GM10248 (cell line): ENCODE measurements at regions not wholly inside any gene's neighbourhood (a gene's known extent, or its start where the extent isn't known, plus 50 kb on each side); places are given as distances from the start of the nearest gene placed in this dataset.

Source experiments
- CTCF ChIA-PET: fragments of 300-600 bp; sonication (Branson Sonifier 250); formaldehyde crosslinking; extraction: SDS; loops from one replicate; lab custom pipeline; 2021; ENCODE audit warnings: antibody characterized with exemption; lab: Yijun Ruan, JAX
- POLR2A ChIA-PET: fragments of 350-650 bp; sonication (Branson Sonifier 250); formaldehyde crosslinking; extraction: SDS; loops from one replicate; lab custom pipeline; 2020; ENCODE audit warnings: antibody characterized with exemption; lab: Yijun Ruan, JAX
- DNase-seq: peaks from one replicate; pipeline ENCODE4 v3.0.0; 2012; ENCODE audit errors: extremely low spot score
- TF ChIP-seq, protein P1 (sequence below): IDR thresholded peaks from 2 replicates; pipeline ENCODE4 v1.5.1; 2012; ENCODE audit warnings: mild to moderate bottlenecking, low read depth; ENCODE audit errors: extremely low read depth, missing control alignments, control extremely low read depth

DNA sequence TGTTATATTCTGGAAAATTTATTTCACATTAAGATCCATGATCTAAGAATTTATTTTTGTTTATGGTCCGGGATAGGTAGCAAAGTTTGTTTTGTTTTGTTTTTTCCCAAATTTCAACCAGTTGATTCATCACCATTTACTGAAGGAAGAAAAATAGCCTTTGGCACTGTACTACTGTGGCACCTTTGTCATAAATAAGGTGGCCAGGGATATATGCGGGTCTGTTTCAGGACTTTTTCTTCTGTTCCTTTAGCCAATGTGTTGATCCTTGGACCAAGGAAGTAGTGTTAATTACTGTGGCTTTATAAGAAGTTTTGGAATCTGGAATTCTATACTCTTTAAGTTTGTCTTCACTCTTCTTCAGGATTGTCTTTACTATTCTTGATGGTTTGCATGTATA, 171.7 kb downstream of the FAXC start:
- DNase-seq = no peak
- ChIA-PET POLR2A (no interaction called here), CTCF (no interaction called here)
- TF ChIP-seq, protein P1, sequence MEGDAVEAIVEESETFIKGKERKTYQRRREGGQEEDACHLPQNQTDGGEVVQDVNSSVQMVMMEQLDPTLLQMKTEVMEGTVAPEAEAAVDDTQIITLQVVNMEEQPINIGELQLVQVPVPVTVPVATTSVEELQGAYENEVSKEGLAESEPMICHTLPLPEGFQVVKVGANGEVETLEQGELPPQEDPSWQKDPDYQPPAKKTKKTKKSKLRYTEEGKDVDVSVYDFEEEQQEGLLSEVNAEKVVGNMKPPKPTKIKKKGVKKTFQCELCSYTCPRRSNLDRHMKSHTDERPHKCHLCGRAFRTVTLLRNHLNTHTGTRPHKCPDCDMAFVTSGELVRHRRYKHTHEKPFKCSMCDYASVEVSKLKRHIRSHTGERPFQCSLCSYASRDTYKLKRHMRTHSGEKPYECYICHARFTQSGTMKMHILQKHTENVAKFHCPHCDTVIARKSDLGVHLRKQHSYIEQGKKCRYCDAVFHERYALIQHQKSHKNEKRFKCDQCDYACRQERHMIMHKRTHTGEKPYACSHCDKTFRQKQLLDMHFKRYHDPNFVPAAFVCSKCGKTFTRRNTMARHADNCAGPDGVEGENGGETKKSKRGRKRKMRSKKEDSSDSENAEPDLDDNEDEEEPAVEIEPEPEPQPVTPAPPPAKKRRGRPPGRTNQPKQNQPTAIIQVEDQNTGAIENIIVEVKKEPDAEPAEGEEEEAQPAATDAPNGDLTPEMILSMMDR = no peak

GRCh38 chr6:99165838-99166237, 183.6 kb downstream of the FAXC start:
- ChIA-PET CTCF (interaction anchor here (1.1 to 3.0 kb wide), 4 partner anchors 10 to 14 kb away, joined by 3 to 15 read pairs (median 4); no protein-coding TSS in a partner anchor), POLR2A (no interaction called here)
- no peak for DNase-seq
- TF ChIP-seq, protein P1 = no peak

DNA sequence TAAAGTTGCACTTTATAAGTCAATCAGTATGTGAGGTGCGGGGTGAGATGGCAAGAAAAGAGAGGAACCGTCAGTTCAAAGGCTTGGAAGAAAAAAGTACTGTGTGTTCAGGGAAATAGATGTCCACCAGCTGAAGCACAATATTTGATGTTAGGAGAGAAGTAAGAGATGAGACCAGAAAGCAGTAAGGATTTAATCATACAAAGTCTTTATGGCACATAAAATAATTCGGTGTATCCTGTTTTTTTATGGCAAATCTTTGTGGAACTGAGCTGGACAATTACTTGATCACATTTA, 197.2 kb downstream of the FAXC start:
- CTCF ChIA-PET = interaction anchor here (0.7 to 15.7 kb wide), 18 partner anchors 8 to 106 kb away, joined by 3 to 145 read pairs (median 5); no protein-coding TSS in a partner anchor
- no peak for DNase-seq
- POLR2A ChIA-PET = no interaction called here
- TF ChIP-seq, protein P1 = no peak

DNA sequence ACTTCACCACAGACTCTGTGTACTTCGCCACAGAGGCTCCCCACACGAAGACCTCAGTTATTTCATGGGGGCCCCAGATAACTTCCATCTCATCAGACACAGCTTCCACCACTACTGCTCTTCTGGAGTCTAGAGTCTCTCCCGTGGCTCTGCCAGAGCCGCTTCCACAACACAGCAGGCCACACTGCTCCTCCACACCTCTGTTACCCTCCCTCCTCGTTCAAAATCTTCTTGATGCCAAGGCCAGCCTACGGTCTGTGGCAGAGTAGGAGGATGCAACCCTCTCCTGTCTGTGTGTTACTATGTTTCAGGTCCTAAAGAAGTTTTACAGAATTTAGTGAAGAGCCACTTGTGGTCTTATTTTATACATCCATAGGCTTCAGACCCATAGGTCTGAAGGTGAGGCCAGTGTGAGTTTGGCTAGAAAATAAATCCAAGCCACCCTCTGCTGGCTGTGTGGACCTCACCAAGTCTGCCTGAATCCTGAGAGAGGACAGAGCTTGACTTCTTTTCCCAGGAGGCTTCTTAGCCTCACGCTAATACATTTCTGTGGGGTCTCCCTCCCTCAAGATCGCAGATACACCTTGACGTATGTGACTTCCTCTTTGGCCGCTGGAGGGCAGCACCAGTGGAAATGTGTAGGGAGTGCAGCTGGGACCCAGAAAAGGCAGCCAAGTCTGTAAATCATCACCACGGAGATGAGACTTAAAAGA, 197.7 kb downstream of the FAXC start:
- CTCF ChIA-PET = interaction anchor here (0.7 to 15.7 kb wide), 21 partner anchors 8 to 106 kb away, joined by 3 to 145 read pairs (median 4); no protein-coding TSS in a partner anchor
- TF ChIP-seq, protein P1 = peak; percentile 89
- POLR2A ChIA-PET = no interaction called here

DNA sequence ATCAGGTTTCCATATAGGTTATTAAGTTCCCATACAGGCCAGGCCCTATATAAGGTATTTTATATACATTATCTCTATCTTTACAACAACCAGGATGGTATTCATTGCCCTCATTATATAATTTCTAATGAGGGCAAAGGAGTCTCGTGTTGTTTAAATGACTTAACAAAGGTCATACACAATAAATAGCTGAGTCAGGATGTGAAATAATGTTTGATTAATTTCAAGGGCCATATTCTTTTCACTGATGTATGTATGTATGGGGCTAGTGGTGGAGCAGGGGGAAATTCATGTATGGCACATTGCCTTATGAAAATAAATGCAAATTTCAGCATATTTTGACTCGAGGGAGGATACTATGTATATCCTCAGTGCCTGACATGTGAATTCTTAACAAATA, 200.7 kb downstream of the FAXC start:
- ChIA-PET POLR2A (no interaction called here), CTCF (interaction anchor here (1.7 to 15.7 kb wide), 3 partner anchors 14 to 94 kb away, joined by 4 to 145 read pairs (median 7); no protein-coding TSS in a partner anchor)
- DNase-seq = no peak
- TF ChIP-seq, protein P1 = no peak

More for the DNA sequence above, 197.7 kb downstream of the FAXC start:
- DNase-seq = peak; percentile 50

DNA sequence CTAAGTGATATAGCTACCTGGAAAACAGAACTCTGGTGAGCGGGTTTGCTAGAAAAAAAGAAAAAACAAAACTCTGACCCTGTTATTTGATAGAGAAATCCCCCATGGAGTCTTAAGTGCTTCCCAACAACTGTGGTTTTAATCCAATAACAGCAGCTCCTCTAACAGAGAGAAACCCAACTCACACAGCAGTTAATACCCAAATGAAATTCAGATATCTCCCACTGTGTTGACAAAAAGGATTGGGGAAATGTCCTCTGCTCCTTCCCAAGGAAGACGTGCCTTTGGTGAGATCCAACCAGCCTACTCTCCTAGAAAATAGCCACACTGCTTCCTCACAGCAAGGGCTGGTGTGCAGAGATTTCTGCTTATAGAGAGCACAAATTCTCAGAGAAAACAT, 200.4 kb upstream of the FBXL4 start:
- no peak for DNase-seq
- TF ChIP-seq, protein P1 = no peak
- ChIA-PET POLR2A (no interaction called here), CTCF (interaction anchor here (0.8 to 15.7 kb wide), 6 partner anchors 10 to 95 kb away, joined by 3 to 145 read pairs (median 4); no protein-coding TSS in a partner anchor)
